ACC112 (cell line): ENCODE measurements at regions not wholly inside any gene's neighbourhood (a gene's known extent, or its start where the extent isn't known, plus 50 kb on each side); places are given as distances from the start of the nearest gene placed in this dataset.

Experiments used
- H2AFZ ChIP-seq: fragments of 200-600 bp; sonication (generic); one replicate; pipeline ENCODE4 v1.6.0; 2017; ENCODE audit warnings: antibody characterized with exemption, low read length; ENCODE audit not compliant: unreplicated experiment
- H3K27ac ChIP-seq: fragments of 200-600 bp; sonication (generic); 2 replicates; pipeline ENCODE4 v1.5.1; 2014; ENCODE audit warnings: low read depth, mild to moderate bottlenecking, antibody characterized with exemption, low read length, moderate library complexity
- H3K27me3 ChIP-seq: fragments of 200-600 bp; sonication (generic); 2 replicates; pipeline ENCODE4 v1.6.1; 2014; ENCODE audit warnings: mild to moderate bottlenecking, antibody characterized with exemption, low read length, moderate library complexity, mixed read lengths; ENCODE audit not compliant: insufficient read depth
- H3K36me3 ChIP-seq: fragments of 200-600 bp; sonication (generic); 2 replicates; pipeline ENCODE4 v1.6.1; 2016; ENCODE audit warnings: mild to moderate bottlenecking, antibody characterized with exemption, low read length, moderate library complexity, mixed read lengths; ENCODE audit not compliant: insufficient read depth
- H3K4me1 ChIP-seq: fragments of 200-600 bp; sonication (generic); one replicate; pipeline ENCODE4 v1.6.1; 2016; ENCODE audit warnings: low read length, mixed read lengths; ENCODE audit not compliant: insufficient read depth, unreplicated experiment, control insufficient read depth
- H3K4me3 ChIP-seq: fragments of 200-600 bp; sonication (generic); 2 replicates; pipeline ENCODE4 v1.5.1; 2014; ENCODE audit warnings: mild to moderate bottlenecking, low read depth, low read length
- H3K79me2 ChIP-seq: fragments of 200-600 bp; sonication (generic); one replicate; pipeline ENCODE4 v1.6.0; 2016; ENCODE audit warnings: low read length; ENCODE audit not compliant: control insufficient read depth, unreplicated experiment, insufficient read depth

- H2AFZ ChIP-seq: no peak overlapping the region
- H3K36me3 ChIP-seq: no peaks in the 10 kb centered on the region
- no peak overlapping the region for H3K27ac ChIP-seq
- no peaks in the 10 kb centered on the region for H3K27me3 ChIP-seq
- peaks cover 23% of the 10 kb centered on the region for H3K4me1 ChIP-seq
- H3K79me2 ChIP-seq: no peaks in the 10 kb centered on the region
- no peak overlapping the region for H3K4me3 ChIP-seq
Measured at GRCh38 chr5:74945561-74946165, 79.5 kb upstream of the FAM169A start.

GRCh38 chr5:74943905-74944304 is 77.7 kb upstream of the FAM169A start:
- H3K36me3 ChIP-seq: no peaks in the 10 kb centered on the region
- no peak overlapping the region for H3K4me3 ChIP-seq
- H3K79me2 ChIP-seq: no peaks in the 10 kb centered on the region
- peaks cover 12% of the 10 kb centered on the region for H3K4me1 ChIP-seq
- H3K27ac ChIP-seq: no peak overlapping the region
- no peak overlapping the region for H2AFZ ChIP-seq
- H3K27me3 ChIP-seq: no peaks in the 10 kb centered on the region; the same call in 1 of the 2 replicates

- Histone ChIP-seq H3K27me3 (no peaks in the 10 kb centered on the region; the same call in 1 of the 2 replicates), H3K36me3 (no peaks in the 10 kb centered on the region), H2AFZ (no peak overlapping the region), H3K4me1 (peaks cover 7% of the 10 kb centered on the region), H3K4me3 (no peak overlapping the region), H3K27ac (no peak overlapping the region), H3K79me2 (no peaks in the 10 kb centered on the region)
Measured at GRCh38 chr5:74942622-74943286, 76.6 kb upstream of the FAM169A start.

- H3K36me3 ChIP-seq: no peaks in the 10 kb centered on the region
- peaks cover 5% of the 10 kb centered on the region for H3K4me1 ChIP-seq
- no peaks in the 10 kb centered on the region; the same call in 1 of the 2 replicates for H3K27me3 ChIP-seq
- H2AFZ ChIP-seq: no peak overlapping the region
- H3K27ac ChIP-seq: no peak overlapping the region
- no peaks in the 10 kb centered on the region for H3K79me2 ChIP-seq
- no peak overlapping the region for H3K4me3 ChIP-seq
Measured at GRCh38 chr5:74940782-74941353, 74.7 kb upstream of the FAM169A start.

GRCh38 chr5:74938250-74938933 is 72.2 kb upstream of the FAM169A start:
- no peaks in the 10 kb centered on the region for H3K36me3 ChIP-seq
- H2AFZ ChIP-seq: no peak overlapping the region
- no peaks in the 10 kb centered on the region for H3K79me2 ChIP-seq
- no peak overlapping the region for H3K27ac ChIP-seq
- H3K27me3 ChIP-seq: no peaks in the 10 kb centered on the region; the same call in 1 of the 2 replicates
- no peak overlapping the region for H3K4me3 ChIP-seq
- H3K4me1 ChIP-seq: peaks cover 9% of the 10 kb centered on the region

- Histone ChIP-seq H2AFZ (peak overlapping the region; percentile 43), H3K36me3 (no peaks in the 10 kb centered on the region), H3K4me1 (peaks cover 9% of the 10 kb centered on the region), H3K27ac (no peak overlapping the region), H3K4me3 (no peak overlapping the region), H3K27me3 (no peaks in the 10 kb centered on the region; the same call in 1 of the 2 replicates), H3K79me2 (no peaks in the 10 kb centered on the region)
Measured at GRCh38 chr5:74935752-74936091, 69.5 kb upstream of the FAM169A start.

GRCh38 chr5:74934949-74935751 is 69.0 kb upstream of the FAM169A start:
- no peaks in the 10 kb centered on the region for H3K36me3 ChIP-seq
- H3K79me2 ChIP-seq: no peaks in the 10 kb centered on the region
- H3K4me3 ChIP-seq: 0 out of 2 replicates have a peak overlapping the region, but pooled peaks have one; percentile 7
- H3K4me1 ChIP-seq: peaks cover 9% of the 10 kb centered on the region
- no peaks in the 10 kb centered on the region; the same call in 1 of the 2 replicates for H3K27me3 ChIP-seq
- H2AFZ ChIP-seq: peak overlapping the region; percentile 43
- H3K27ac ChIP-seq: no peak overlapping the region

- H3K27me3 ChIP-seq: no peaks in the 10 kb centered on the region
- H2AFZ ChIP-seq: no peak overlapping the region
- no peak overlapping the region for H3K4me3 ChIP-seq
Measured at GRCh38 chr5:74927336-74927735, 61.1 kb upstream of the FAM169A start.

GRCh38 chr5:74919487-74919886 is 53.3 kb upstream of the FAM169A start:
- Histone ChIP-seq H3K79me2 (no peaks in the 10 kb centered on the region), H3K27me3 (no peaks in the 10 kb centered on the region), H2AFZ (no peak overlapping the region), H3K4me3 (no peak overlapping the region), H3K36me3 (no peaks in the 10 kb centered on the region), H3K27ac (no peak overlapping the region), H3K4me1 (peaks cover 9% of the 10 kb centered on the region)

More at GRCh38 chr5:74927336-74927735, 61.1 kb upstream of the FAM169A start:
- Histone ChIP-seq H3K27ac (no peak overlapping the region), H3K36me3 (no peaks in the 10 kb centered on the region), H3K79me2 (no peaks in the 10 kb centered on the region), H3K4me1 (no peaks in the 10 kb centered on the region)

GRCh38 chr5:74919041-74919440 is 52.9 kb upstream of the FAM169A start:
- Histone ChIP-seq H3K79me2 (no peaks in the 10 kb centered on the region), H3K4me1 (peaks cover 9% of the 10 kb centered on the region), H3K27ac (no peak overlapping the region), H3K36me3 (no peaks in the 10 kb centered on the region), H2AFZ (no peak overlapping the region), H3K27me3 (no peaks in the 10 kb centered on the region), H3K4me3 (no peak overlapping the region)
